GM23338 (cell line): ENCODE measurements at regions not wholly inside any gene's neighbourhood (a gene's known extent, or its start where the extent isn't known, plus 50 kb on each side); places are given as distances from the start of the nearest gene placed in this dataset.

Source experiments
- ATAC-seq: fragments of 200-7000 bp; cut with Tn5 transposase; 3 replicates; pipeline ENCODE4 v1.9.1; 2020
- DNase-seq: peaks from one replicate; pipeline ENCODE4 v3.0.0-alpha.2; 2015; ENCODE audit warnings: low spot score
- H2AFZ ChIP-seq: fragments of 200-600 bp; sonication (generic); 2 replicates; pipeline ENCODE4 v1.8.0; 2016; ENCODE audit warnings: antibody characterized with exemption, mild to moderate bottlenecking, moderate library complexity
- H3F3A ChIP-seq: fragments of 200-600 bp; sonication (generic); replicated peaks from 2 replicates; pipeline ENCODE4 v1.8.0; 2017; ENCODE audit warnings: antibody characterized with exemption, mixed run types, low read depth
- H3K27ac ChIP-seq: fragments of 200-600 bp; sonication (generic); 2 replicates; pipeline ENCODE4 v1.6.1; 2016; ENCODE audit warnings: low read depth
- H3K27me3 ChIP-seq: fragments of 200-600 bp; sonication (generic); 2 replicates; pipeline ENCODE4 v1.8.0; 2016; ENCODE audit warnings: mild to moderate bottlenecking, mixed run types, moderate library complexity; ENCODE audit not compliant: insufficient read depth
- H3K36me3 ChIP-seq: fragments of 200-600 bp; sonication (generic); 2 replicates; pipeline ENCODE4 v1.8.0; 2016; ENCODE audit warnings: mild to moderate bottlenecking; ENCODE audit not compliant: insufficient read depth
- H3K4me1 ChIP-seq: fragments of 200-600 bp; sonication (generic); 2 replicates; pipeline ENCODE4 v1.8.0; 2016; ENCODE audit warnings: mild to moderate bottlenecking, moderate library complexity; ENCODE audit not compliant: insufficient read depth
- H3K4me2 ChIP-seq: fragments of 200-600 bp; sonication (generic); 2 replicates; pipeline ENCODE4 v1.7.1; 2017; ENCODE audit warnings: mixed run types
- H3K4me3 ChIP-seq: fragments of 200-600 bp; sonication (generic); 2 replicates; pipeline ENCODE4 v1.6.1; 2016; ENCODE audit warnings: mixed run types
- H3K79me2 ChIP-seq: fragments of 200-600 bp; sonication (generic); replicated peaks from 2 replicates; pipeline ENCODE4 v1.8.0; 2017; ENCODE audit warnings: mild to moderate bottlenecking; ENCODE audit not compliant: insufficient read depth
- H3K9me2 ChIP-seq: fragments of 200-600 bp; sonication (generic); 2 replicates; pipeline ENCODE4 v1.8.0; 2017; ENCODE audit not compliant: insufficient read depth
- H4K20me1 ChIP-seq: fragments of 200-600 bp; sonication (generic); replicated peaks from 2 replicates; pipeline ENCODE4 v1.8.0; 2017; ENCODE audit warnings: mild to moderate bottlenecking; ENCODE audit not compliant: insufficient read depth
- H3K27ac Mint-ChIP-seq: 2 replicates; pipeline ENCODE4 v1.8.0; 2020; ENCODE audit warnings: inconsistent platforms, mild to moderate bottlenecking, moderate library complexity, mixed read lengths
- H3K27me3 Mint-ChIP-seq: 3 replicates; pipeline ENCODE4 v1.8.0; 2022; ENCODE audit warnings: low read depth, mild to moderate bottlenecking, moderate library complexity, mixed read lengths, inconsistent platforms; ENCODE audit not compliant: insufficient read depth, poor library complexity
- H3K36me3 Mint-ChIP-seq: 3 replicates; pipeline ENCODE4 v1.8.0; 2021; ENCODE audit warnings: low read depth, mild to moderate bottlenecking, inconsistent platforms, moderate library complexity, mixed read lengths
- H3K4me1 Mint-ChIP-seq: 3 replicates; pipeline ENCODE4 v1.8.0; 2020; ENCODE audit warnings: mild to moderate bottlenecking, inconsistent platforms, mixed read lengths
- H3K4me3 Mint-ChIP-seq: 3 replicates; pipeline ENCODE4 v1.8.0; 2021; ENCODE audit warnings: moderate library complexity, mild to moderate bottlenecking, inconsistent platforms, mixed read lengths
- H3K9me3 Mint-ChIP-seq: 3 replicates; pipeline ENCODE4 v1.8.0; 2020; ENCODE audit warnings: moderate library complexity, mild to moderate bottlenecking, inconsistent platforms, mixed read lengths
- EZH2phosphoT487 ChIP-seq: fragments of 200-600 bp; sonication (generic); IDR thresholded peaks from one replicate; pipeline ENCODE4 v1.8.1; 2018; ENCODE audit warnings: antibody characterized with exemption; ENCODE audit not compliant: unreplicated experiment
- ZNF114 ChIP-seq: fragments of 250-450 bp; sonication (Bioruptor Pico); IDR thresholded peaks from 2 replicates; pipeline ENCODE4 v1.5.0; 2020; ENCODE audit warnings: mild to moderate bottlenecking, moderate library complexity
- ZNF331 ChIP-seq: fragments of 250-450 bp; sonication (Bioruptor Pico); IDR thresholded peaks from 2 replicates; pipeline ENCODE4 v1.5.0; 2020; ENCODE audit warnings: low read depth, mild to moderate bottlenecking, moderate library complexity
- TF ChIP-seq, protein P1 (sequence below): fragments of 250-450 bp; sonication (Bioruptor Pico); IDR thresholded peaks from 2 replicates; pipeline ENCODE4 v1.5.0; 2020; ENCODE audit warnings: mild to moderate bottlenecking, moderate library complexity
- TF ChIP-seq, protein P2 (sequence below): IDR thresholded peaks from one replicate; pipeline ENCODE4 v1.6.1; 2018; ENCODE audit warnings: antibody characterized with exemption; ENCODE audit not compliant: unreplicated experiment

DNA sequence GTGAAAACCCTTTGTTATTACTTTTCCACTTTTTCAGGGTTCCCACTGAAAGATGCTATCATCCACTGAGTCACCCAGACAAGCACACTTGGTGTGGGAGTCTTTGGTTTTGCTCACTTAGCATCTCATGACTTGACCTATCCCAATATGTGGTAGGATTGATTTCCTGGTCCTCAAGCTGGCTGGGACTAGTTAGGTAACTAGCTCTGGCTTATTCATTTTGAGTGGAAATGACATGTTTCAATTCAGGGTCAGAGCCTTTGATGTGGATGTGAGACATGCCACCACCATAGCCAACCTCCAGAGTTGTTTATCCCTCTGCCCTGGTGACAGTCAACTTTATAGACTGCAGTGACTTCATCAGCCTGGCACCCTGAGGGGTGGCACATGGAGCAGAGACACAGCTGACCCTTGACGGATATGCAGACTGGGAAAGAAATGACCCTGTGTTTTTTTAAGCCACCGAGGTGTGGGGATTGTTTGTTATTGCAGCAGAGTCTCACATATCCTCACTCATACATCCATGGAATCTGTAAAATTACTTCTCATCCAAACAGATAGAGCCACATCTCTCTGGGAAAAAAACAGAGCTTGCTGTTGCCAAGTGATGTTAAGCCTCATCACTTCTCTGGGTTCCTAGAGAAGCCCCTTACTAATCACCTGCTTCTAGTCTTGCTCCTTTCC, 699.9 kb downstream of the MATN1 start (continued):
- TF ChIP-seq, protein P1, sequence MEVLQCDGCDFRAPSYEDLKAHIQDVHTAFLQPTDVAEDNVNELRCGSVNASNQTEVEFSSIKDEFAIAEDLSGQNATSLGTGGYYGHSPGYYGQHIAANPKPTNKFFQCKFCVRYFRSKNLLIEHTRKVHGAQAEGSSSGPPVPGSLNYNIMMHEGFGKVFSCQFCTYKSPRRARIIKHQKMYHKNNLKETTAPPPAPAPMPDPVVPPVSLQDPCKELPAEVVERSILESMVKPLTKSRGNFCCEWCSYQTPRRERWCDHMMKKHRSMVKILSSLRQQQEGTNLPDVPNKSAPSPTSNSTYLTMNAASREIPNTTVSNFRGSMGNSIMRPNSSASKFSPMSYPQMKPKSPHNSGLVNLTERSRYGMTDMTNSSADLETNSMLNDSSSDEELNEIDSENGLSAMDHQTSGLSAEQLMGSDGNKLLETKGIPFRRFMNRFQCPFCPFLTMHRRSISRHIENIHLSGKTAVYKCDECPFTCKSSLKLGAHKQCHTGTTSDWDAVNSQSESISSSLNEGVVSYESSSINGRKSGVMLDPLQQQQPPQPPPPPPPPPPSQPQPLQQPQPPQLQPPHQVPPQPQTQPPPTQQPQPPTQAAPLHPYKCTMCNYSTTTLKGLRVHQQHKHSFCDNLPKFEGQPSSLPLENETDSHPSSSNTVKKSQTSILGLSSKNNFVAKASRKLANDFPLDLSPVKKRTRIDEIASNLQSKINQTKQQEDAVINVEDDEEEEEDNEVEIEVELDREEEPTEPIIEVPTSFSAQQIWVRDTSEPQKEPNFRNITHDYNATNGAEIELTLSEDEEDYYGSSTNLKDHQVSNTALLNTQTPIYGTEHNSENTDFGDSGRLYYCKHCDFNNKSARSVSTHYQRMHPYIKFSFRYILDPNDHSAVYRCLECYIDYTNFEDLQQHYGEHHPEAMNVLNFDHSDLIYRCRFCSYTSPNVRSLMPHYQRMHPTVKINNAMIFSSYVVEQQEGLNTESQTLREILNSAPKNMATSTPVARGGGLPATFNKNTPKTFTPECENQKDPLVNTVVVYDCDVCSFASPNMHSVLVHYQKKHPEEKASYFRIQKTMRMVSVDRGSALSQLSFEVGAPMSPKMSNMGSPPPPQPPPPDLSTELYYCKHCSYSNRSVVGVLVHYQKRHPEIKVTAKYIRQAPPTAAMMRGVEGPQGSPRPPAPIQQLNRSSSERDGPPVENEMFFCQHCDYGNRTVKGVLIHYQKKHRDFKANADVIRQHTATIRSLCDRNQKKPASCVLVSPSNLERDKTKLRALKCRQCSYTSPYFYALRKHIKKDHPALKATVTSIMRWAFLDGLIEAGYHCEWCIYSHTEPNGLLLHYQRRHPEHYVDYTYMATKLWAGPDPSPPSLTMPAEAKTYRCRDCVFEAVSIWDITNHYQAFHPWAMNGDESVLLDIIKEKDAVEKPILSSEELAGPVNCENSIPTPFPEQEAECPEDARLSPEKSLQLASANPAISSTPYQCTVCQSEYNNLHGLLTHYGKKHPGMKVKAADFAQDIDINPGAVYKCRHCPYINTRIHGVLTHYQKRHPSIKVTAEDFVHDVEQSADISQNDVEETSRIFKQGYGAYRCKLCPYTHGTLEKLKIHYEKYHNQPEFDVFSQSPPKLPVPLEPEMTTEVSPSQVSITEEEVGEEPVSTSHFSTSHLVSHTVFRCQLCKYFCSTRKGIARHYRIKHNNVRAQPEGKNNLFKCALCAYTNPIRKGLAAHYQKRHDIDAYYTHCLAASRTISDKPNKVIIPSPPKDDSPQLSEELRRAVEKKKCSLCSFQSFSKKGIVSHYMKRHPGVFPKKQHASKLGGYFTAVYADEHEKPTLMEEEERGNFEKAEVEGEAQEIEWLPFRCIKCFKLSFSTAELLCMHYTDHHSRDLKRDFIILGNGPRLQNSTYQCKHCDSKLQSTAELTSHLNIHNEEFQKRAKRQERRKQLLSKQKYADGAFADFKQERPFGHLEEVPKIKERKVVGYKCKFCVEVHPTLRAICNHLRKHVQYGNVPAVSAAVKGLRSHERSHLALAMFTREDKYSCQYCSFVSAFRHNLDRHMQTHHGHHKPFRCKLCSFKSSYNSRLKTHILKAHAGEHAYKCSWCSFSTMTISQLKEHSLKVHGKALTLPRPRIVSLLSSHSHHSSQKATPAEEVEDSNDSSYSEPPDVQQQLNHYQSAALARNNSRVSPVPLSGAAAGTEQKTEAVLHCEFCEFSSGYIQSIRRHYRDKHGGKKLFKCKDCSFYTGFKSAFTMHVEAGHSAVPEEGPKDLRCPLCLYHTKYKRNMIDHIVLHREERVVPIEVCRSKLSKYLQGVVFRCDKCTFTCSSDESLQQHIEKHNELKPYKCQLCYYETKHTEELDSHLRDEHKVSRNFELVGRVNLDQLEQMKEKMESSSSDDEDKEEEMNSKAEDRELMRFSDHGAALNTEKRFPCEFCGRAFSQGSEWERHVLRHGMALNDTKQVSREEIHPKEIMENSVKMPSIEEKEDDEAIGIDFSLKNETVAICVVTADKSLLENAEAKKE (CRISPR knock-in tag): no peak
- TF ChIP-seq, protein P2, sequence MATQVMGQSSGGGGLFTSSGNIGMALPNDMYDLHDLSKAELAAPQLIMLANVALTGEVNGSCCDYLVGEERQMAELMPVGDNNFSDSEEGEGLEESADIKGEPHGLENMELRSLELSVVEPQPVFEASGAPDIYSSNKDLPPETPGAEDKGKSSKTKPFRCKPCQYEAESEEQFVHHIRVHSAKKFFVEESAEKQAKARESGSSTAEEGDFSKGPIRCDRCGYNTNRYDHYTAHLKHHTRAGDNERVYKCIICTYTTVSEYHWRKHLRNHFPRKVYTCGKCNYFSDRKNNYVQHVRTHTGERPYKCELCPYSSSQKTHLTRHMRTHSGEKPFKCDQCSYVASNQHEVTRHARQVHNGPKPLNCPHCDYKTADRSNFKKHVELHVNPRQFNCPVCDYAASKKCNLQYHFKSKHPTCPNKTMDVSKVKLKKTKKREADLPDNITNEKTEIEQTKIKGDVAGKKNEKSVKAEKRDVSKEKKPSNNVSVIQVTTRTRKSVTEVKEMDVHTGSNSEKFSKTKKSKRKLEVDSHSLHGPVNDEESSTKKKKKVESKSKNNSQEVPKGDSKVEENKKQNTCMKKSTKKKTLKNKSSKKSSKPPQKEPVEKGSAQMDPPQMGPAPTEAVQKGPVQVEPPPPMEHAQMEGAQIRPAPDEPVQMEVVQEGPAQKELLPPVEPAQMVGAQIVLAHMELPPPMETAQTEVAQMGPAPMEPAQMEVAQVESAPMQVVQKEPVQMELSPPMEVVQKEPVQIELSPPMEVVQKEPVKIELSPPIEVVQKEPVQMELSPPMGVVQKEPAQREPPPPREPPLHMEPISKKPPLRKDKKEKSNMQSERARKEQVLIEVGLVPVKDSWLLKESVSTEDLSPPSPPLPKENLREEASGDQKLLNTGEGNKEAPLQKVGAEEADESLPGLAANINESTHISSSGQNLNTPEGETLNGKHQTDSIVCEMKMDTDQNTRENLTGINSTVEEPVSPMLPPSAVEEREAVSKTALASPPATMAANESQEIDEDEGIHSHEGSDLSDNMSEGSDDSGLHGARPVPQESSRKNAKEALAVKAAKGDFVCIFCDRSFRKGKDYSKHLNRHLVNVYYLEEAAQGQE: no peak
- no peak for TF ChIP-seq EZH2phosphoT487
- TF ChIP-seq ZNF331 (CRISPR knock-in tag): no peak

DNA sequence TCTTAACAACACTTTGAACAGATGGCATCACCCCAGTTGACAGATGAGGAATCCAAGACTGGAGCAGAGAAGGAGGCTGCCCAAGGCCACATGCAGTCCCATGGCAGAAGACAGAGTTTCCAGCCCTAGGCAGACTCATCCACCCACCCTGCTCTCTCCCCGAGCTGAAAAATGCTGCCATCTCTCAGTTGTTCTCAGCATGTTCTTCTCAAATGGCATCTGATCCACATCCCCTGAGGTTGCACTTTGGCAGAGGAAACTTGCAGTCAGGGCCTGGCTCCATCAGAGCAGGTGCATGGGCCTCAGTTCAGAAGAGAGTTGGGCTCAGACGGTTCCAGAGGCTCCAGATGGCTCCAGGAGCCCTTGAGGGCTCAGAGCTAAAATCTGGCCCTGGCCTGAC, 709.4 kb downstream of the MATN1 start:
- no peaks in the 10 kb centered on the region for H4K20me1 ChIP-seq
- no peaks in the 10 kb centered on the region; the same call in 2 of the 3 replicates for H3K4me1 Mint-ChIP-seq
- no peaks in the 10 kb centered on the region for H3K27me3 ChIP-seq
- DNase-seq (no peak), ATAC-seq (no peak)
- no peaks in the 10 kb centered on the region for H3K36me3 ChIP-seq
- peaks cover 2% of the 10 kb centered on the region for H3K27me3 Mint-ChIP-seq
- no peak overlapping the region for H3K4me2 ChIP-seq
- no peaks in the 10 kb centered on the region for H3F3A ChIP-seq
- H3K4me3 ChIP-seq: no peak overlapping the region
- no peak overlapping the region for H2AFZ ChIP-seq
- H3K27ac ChIP-seq: no peak overlapping the region
- peaks cover 7% of the 10 kb centered on the region; the same call in 1 of the 2 replicates for H3K9me2 ChIP-seq
- H3K4me3 Mint-ChIP-seq: no peak overlapping the region
- no peak overlapping the region for H3K27ac Mint-ChIP-seq
- H3K79me2 ChIP-seq: no peaks in the 10 kb centered on the region
- H3K4me1 ChIP-seq: no peaks in the 10 kb centered on the region; the same call in 1 of the 2 replicates
- peaks cover 16% of the 10 kb centered on the region for H3K36me3 Mint-ChIP-seq
- H3K9me3 Mint-ChIP-seq: peaks cover 28% of the 10 kb centered on the region
- TF ChIP-seq, protein P1 (CRISPR knock-in tag): no peak
- no peak for TF ChIP-seq ZNF114
